GM12878 (cell line): ENCODE measurements at regions not wholly inside any gene's neighbourhood (a gene's known extent, or its start where the extent isn't known, plus 50 kb on each side); places are given as distances from the start of the nearest gene placed in this dataset.

Experiments
- CEBPB ChIP-seq, 2 experiments: fragments of 150-350 bp in 1 of 2; IDR thresholded peaks; 2 replicates each; pipeline ENCODE4 v1.6.1; 2012 to 2014; ENCODE audit warnings: low read depth in 2 of 2, low read length in 2 of 2, borderline replicate concordance in 1 of 2, inconsistent platforms in 1 of 2
- CREM ChIP-seq: IDR thresholded peaks from 2 replicates; pipeline ENCODE4 v1.6.1; 2014; ENCODE audit warnings: antibody characterized with exemption, low read depth
- CTCF ChIP-seq, 3 experiments: IDR thresholded peaks in 2 of 3; conservative IDR thresholded peaks in 1 of 3; 2 replicates each; pipeline ENCODE4 v1.5.1; 2011; ENCODE audit warnings: low read depth in 3 of 3, low read length in 3 of 3, mild to moderate bottlenecking in 3 of 3, control low read depth in 2 of 3, moderate library complexity in 2 of 3, inconsistent platforms in 1 of 3, mixed read lengths in 1 of 3; ENCODE audit not compliant: control insufficient read depth in 2 of 3, insufficient read depth in 1 of 3; ENCODE audit errors: extremely low read depth in 1 of 3
- EP300 ChIP-seq, 2 experiments: fragments of 150-350 bp in 1 of 2; IDR thresholded peaks; 2 replicates each; pipeline ENCODE4 v1.6.1; 2011 to 2012; ENCODE audit warnings: low read depth in 2 of 2, low read length in 2 of 2, borderline replicate concordance in 1 of 2, improper control_type of control experiment in 1 of 2, inconsistent platforms in 1 of 2; ENCODE audit not compliant: control insufficient read depth in 1 of 2
- EZH2 ChIP-seq: IDR thresholded peaks from 2 replicates; pipeline ENCODE4 v1.6.1; 2012; ENCODE audit warnings: low read depth, mild to moderate bottlenecking, control low read depth, inconsistent platforms, low read length, borderline replicate concordance; ENCODE audit not compliant: control insufficient read depth
- IKZF1 ChIP-seq: fragments of 450-650 bp; conservative IDR thresholded peaks from 2 replicates; pipeline ENCODE4 v1.6.1; 2017; ENCODE audit warnings: antibody characterized with exemption, mild to moderate bottlenecking
- POLR2A ChIP-seq: IDR thresholded peaks from 2 replicates; pipeline ENCODE4 v1.6.1; 2011; ENCODE audit warnings: low read depth, mild to moderate bottlenecking, low read length
- TAF1 ChIP-seq: IDR thresholded peaks from 2 replicates; pipeline ENCODE4 v1.6.1; 2011; ENCODE audit warnings: mild to moderate bottlenecking, low read depth, low read length, borderline replicate concordance
- YY1 ChIP-seq: IDR thresholded peaks from 2 replicates; pipeline ENCODE4 v1.6.1; 2011; ENCODE audit warnings: low read depth, mild to moderate bottlenecking, low read length
- ZNF592 ChIP-seq: fragments of 450-650 bp; IDR thresholded peaks from 2 replicates; pipeline ENCODE4 v1.6.1; 2017; ENCODE audit warnings: mild to moderate bottlenecking, moderate library complexity

GRCh38 chr11:26019386-26019785 lies 312.5 kb upstream of the ANO3 start:
- TF ChIP-seq CTCF (IDR thresholded peaks at IDR 0.05 in 2 of 3, conservative IDR thresholded peaks at IDR 0.05 in 1 of 3; ENCODE audit: control insufficient read depth in 2 of 3, extremely low read depth in 1 of 3, insufficient read depth in 1 of 3, low read depth in 3 of 3, low read length in 3 of 3) (no peak), YY1 (no peak), EZH2 (no peak), IKZF1 (no peak), POLR2A (no peak), EP300 (IDR thresholded peaks at IDR 0.05; ENCODE audit: borderline replicate concordance in 1 of 2, control insufficient read depth in 1 of 2, low read depth in 2 of 2, low read length in 2 of 2) (no peak), ZNF592 (no peak), CREM (no peak), TAF1 (no peak), CEBPB (IDR thresholded peaks at IDR 0.05; ENCODE audit: borderline replicate concordance in 1 of 2, low read depth in 2 of 2, low read length in 2 of 2) (no peak)
